Hepatocyte (in vitro differentiated cells): ENCODE measurements at regions not wholly inside any gene's neighbourhood (a gene's known extent, or its start where the extent isn't known, plus 50 kb on each side); places are given as distances from the start of the nearest gene placed in this dataset.

Source experiments
- DNase-seq: peaks from one replicate; pipeline ENCODE4 v3.0.0-alpha.2; 2016; ENCODE audit warnings: low spot score
- H2AFZ ChIP-seq: fragments of 200-600 bp; sonication (generic); 2 replicates; pipeline ENCODE4 v1.6.0; 2016; ENCODE audit warnings: antibody characterized with exemption, mild to moderate bottlenecking
- H3K27ac ChIP-seq: fragments of 200-600 bp; sonication (generic); 2 replicates; pipeline ENCODE4 v1.5.1; 2016; ENCODE audit warnings: mild to moderate bottlenecking
- H3K27me3 ChIP-seq: fragments of 200-600 bp; sonication (generic); 2 replicates; pipeline ENCODE4 v1.6.1; 2016
- H3K36me3 ChIP-seq: fragments of 200-600 bp; sonication (generic); replicated peaks from 2 replicates; pipeline ENCODE4 v1.5.1; 2016; ENCODE audit warnings: low read depth; ENCODE audit not compliant: insufficient read depth
- H3K4me1 ChIP-seq: fragments of 200-600 bp; sonication (generic); 2 replicates; pipeline ENCODE4 v1.5.1; 2016; ENCODE audit warnings: mild to moderate bottlenecking, moderate library complexity; ENCODE audit not compliant: insufficient read depth
- H3K4me2 ChIP-seq: fragments of 200-600 bp; sonication (generic); 2 replicates; pipeline ENCODE4 v1.6.0; 2016
- H3K4me3 ChIP-seq: fragments of 200-600 bp; sonication (generic); 2 replicates; pipeline ENCODE4 v1.5.1; 2016; ENCODE audit warnings: mild to moderate bottlenecking
- H3K79me2 ChIP-seq: fragments of 200-600 bp; sonication (generic); 2 replicates; pipeline ENCODE4 v1.6.0; 2017; ENCODE audit warnings: mild to moderate bottlenecking
- H3K9me2 ChIP-seq: fragments of 200-600 bp; sonication (generic); replicated peaks from 2 replicates; pipeline ENCODE4 v1.6.0; 2017; ENCODE audit warnings: mild to moderate bottlenecking; ENCODE audit not compliant: insufficient read depth
- H3K9me3 ChIP-seq: fragments of 200-600 bp; sonication (generic); 2 replicates; pipeline ENCODE4 v1.5.1; 2016; ENCODE audit warnings: low read depth, mild to moderate bottlenecking
- H4K20me1 ChIP-seq: fragments of 200-600 bp; sonication (generic); 2 replicates; pipeline ENCODE4 v1.6.0; 2016; ENCODE audit warnings: mild to moderate bottlenecking; ENCODE audit not compliant: insufficient read depth, poor library complexity, severe bottlenecking
- CTCF ChIP-seq: fragments of 200-600 bp; sonication (generic); IDR thresholded peaks from 2 replicates; pipeline ENCODE4 v1.5.1; 2016; ENCODE audit warnings: antibody characterized with exemption, mild to moderate bottlenecking; ENCODE audit not compliant: poor library complexity
- EZH2 ChIP-seq: fragments of 200-600 bp; sonication (generic); IDR thresholded peaks from 2 replicates; pipeline ENCODE4 v1.6.1; 2016; ENCODE audit warnings: antibody characterized with exemption, mild to moderate bottlenecking, borderline replicate concordance
- EZH2phosphoT487 ChIP-seq: fragments of 200-600 bp; sonication (generic); IDR thresholded peaks from one replicate; pipeline ENCODE4 v1.6.1; 2018; ENCODE audit warnings: antibody characterized with exemption, mild to moderate bottlenecking, low read depth, moderate library complexity; ENCODE audit not compliant: unreplicated experiment, severe bottlenecking
- WGBS: methylation state at CpG from one replicate; pipeline ENCODE4 v1.1.6; 2016; ENCODE audit warnings: low lambda C conversion rate; ENCODE audit errors: missing lambda C conversion rate; 5-methylcytosine and 5-hydroxymethylcytosine counted together

DNA sequence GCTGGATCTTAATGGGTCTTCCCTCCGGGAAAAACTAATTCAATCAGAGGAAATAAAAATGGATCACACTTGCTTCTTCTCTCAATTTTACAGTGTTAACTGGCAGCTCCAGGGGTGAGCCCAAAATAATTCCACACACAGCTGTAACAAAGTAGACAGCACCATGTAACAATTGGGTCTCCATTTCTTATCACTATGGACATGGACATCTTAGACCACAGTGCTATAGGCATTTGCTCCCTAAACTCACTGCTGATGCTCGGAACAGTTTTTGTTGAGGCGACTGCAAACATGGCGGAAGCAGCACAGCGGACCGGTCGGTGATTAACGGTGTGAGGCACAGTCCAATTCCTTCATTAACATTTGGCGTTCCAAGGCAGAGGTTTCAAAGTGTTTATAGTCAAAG is 144.7 kb upstream of the NCK2 start:
- no peak overlapping the region for H3K4me3 ChIP-seq
- no peak for DNase-seq
- no peak overlapping the region for H3K4me2 ChIP-seq
- H3K9me2 ChIP-seq, result no peaks in the 10 kb centered on the region
- no peak overlapping the region for H2AFZ ChIP-seq
- H3K4me1 ChIP-seq, result no peaks in the 10 kb centered on the region
- no peaks in the 10 kb centered on the region for H3K36me3 ChIP-seq
- 78% methylated on average over 9 of the region's 9 CpGs for WGBS
- no peaks in the 10 kb centered on the region for H4K20me1 ChIP-seq
- H3K79me2 ChIP-seq, result no peaks in the 10 kb centered on the region
- TF ChIP-seq EZH2 (no peak), EZH2phosphoT487 (no peak), CTCF (no peak)
- H3K27me3 ChIP-seq, result no peaks in the 10 kb centered on the region
- H3K9me3 ChIP-seq, result no peaks in the 10 kb centered on the region
- H3K27ac ChIP-seq, result no peak overlapping the region

GRCh38 chr2:105598829-105599698 is 145.6 kb upstream of the NCK2 start:
- H3K36me3 ChIP-seq, result no peaks in the 10 kb centered on the region
- H3K4me1 ChIP-seq, result no peaks in the 10 kb centered on the region
- no peak overlapping the region for H3K4me3 ChIP-seq
- H3K79me2 ChIP-seq, result no peaks in the 10 kb centered on the region
- H3K9me2 ChIP-seq, result no peaks in the 10 kb centered on the region
- no peak overlapping the region for H2AFZ ChIP-seq
- H3K27me3 ChIP-seq, result no peaks in the 10 kb centered on the region
- WGBS, result 84% methylated on average over 6 of the region's 6 CpGs
- no peaks in the 10 kb centered on the region for H4K20me1 ChIP-seq
- H3K4me2 ChIP-seq, result no peak overlapping the region
- H3K9me3 ChIP-seq, result no peaks in the 10 kb centered on the region
- H3K27ac ChIP-seq, result no peak overlapping the region
- TF ChIP-seq EZH2, result no peak
- no peak for TF ChIP-seq CTCF
- no peak for TF ChIP-seq EZH2phosphoT487
- DNase-seq, result no peak

- Histone ChIP-seq H2AFZ (no peak overlapping the region), H3K27me3 (no peaks in the 10 kb centered on the region), H4K20me1 (no peaks in the 10 kb centered on the region), H3K9me3 (no peaks in the 10 kb centered on the region), H3K27ac (no peak overlapping the region), H3K4me1 (no peaks in the 10 kb centered on the region), H3K79me2 (no peaks in the 10 kb centered on the region), H3K36me3 (no peaks in the 10 kb centered on the region), H3K4me2 (no peak overlapping the region), H3K9me2 (no peaks in the 10 kb centered on the region), H3K4me3 (no peak overlapping the region)
- no peak for DNase-seq
- WGBS, result 81% methylated on average over 10 of the region's 10 CpGs
- TF ChIP-seq CTCF, result no peak
- TF ChIP-seq EZH2, result no peak
- TF ChIP-seq EZH2phosphoT487, result no peak
These were observed 146.6 kb upstream of the NCK2 start for GRCh38 chr2:105597806-105598803.
